ENCODE measurements at regions not wholly inside any gene's neighbourhood (a gene's known extent, or its start where the extent isn't known, plus 50 kb on each side); places are given as distances from the start of the nearest gene placed in this dataset.

DNA sequence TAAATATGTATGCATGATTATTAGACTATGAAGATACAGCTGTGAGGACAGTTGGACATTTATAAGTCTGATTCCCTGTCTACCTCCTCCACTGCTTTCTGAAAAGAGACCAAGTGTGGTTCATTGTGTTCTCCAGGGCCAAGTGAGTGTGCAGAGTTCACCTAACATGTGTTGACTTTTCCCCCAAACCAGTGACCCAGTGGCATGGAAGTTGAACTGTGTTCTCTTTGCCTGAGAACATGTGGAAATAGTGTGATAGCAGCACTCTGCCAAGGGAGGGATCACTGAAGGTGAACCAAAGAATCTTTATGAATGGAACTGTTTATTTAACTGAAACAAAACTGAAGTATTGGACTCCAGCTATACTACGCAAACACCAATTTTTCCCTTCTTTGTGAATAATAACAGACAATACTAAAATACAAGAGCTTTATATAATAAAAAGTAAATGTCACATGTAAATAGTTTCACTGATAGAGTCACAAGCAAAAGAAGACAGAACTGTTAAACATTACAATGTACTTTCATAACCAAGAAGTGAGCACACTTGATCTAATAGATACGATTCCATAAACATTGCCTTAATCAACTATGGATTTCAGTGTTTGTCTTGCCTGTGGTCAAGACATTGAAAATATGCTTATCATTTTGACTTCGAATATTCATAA, 200.3 kb upstream of the FUT9 start:
- TF ChIP-seq, protein P1, sequence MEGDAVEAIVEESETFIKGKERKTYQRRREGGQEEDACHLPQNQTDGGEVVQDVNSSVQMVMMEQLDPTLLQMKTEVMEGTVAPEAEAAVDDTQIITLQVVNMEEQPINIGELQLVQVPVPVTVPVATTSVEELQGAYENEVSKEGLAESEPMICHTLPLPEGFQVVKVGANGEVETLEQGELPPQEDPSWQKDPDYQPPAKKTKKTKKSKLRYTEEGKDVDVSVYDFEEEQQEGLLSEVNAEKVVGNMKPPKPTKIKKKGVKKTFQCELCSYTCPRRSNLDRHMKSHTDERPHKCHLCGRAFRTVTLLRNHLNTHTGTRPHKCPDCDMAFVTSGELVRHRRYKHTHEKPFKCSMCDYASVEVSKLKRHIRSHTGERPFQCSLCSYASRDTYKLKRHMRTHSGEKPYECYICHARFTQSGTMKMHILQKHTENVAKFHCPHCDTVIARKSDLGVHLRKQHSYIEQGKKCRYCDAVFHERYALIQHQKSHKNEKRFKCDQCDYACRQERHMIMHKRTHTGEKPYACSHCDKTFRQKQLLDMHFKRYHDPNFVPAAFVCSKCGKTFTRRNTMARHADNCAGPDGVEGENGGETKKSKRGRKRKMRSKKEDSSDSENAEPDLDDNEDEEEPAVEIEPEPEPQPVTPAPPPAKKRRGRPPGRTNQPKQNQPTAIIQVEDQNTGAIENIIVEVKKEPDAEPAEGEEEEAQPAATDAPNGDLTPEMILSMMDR (IDR thresholded peaks at IDR 0.05): no peak
- TF ChIP-seq POLR2A (IDR thresholded peaks at IDR 0.05): no peak

Measured in heart left ventricle (tissue), 13 donors.